CD14-positive monocyte (primary cell): ENCODE measurements at regions not wholly inside any gene's neighbourhood (a gene's known extent, or its start where the extent isn't known, plus 50 kb on each side); places are given as distances from the start of the nearest gene placed in this dataset.
"Not testable (repeated sequence)": the region's sequence is repeated elsewhere in the genome, so short reads cannot be mapped to it uniquely, and the experiment has no call there.

Experiments
- DNase-seq, 3 donors: peaks; one replicate each; pipeline ENCODE4 v3.0.0-alpha.2; 2011 to 2022
- H2AFZ ChIP-seq: 2 replicates; pipeline ENCODE4 v1.6.0; 2012; ENCODE audit warnings: mild to moderate bottlenecking, low read depth, low read length, inconsistent platforms; ENCODE audit not compliant: insufficient read depth, poor library complexity, severe bottlenecking
- H3K27ac ChIP-seq, 2 donors: 1 replicate in 1 of 2; 2 replicates in 1 of 2; pipeline ENCODE4 v1.5.1; 2012 to 2013; ENCODE audit warnings: low read length in 2 of 2, control low read depth in 1 of 2, inconsistent platforms in 1 of 2, low read depth in 1 of 2, mild to moderate bottlenecking in 1 of 2
- H3K27me3 ChIP-seq, 2 donors: one replicate each; pipeline versions ENCODE4 v1.6.0 to v1.6.1; 2011 to 2013; ENCODE audit warnings: low read length in 2 of 2; ENCODE audit not compliant: control insufficient read depth in 2 of 2, insufficient read depth in 2 of 2
- H3K36me3 ChIP-seq, 2 donors: replicated peaks in 1 of 2; 1 replicate in 1 of 2; 2 replicates in 1 of 2; pipeline versions ENCODE4 v1.5.1 to v1.6.1; 2012 to 2013; ENCODE audit warnings: low read length in 2 of 2, control low read depth in 1 of 2, inconsistent platforms in 1 of 2, mild to moderate bottlenecking in 1 of 2; ENCODE audit not compliant: insufficient read depth in 2 of 2, control insufficient read depth in 1 of 2
- H3K4me1 ChIP-seq, 2 donors: 1 replicate in 1 of 2; 2 replicates in 1 of 2; pipeline versions ENCODE4 v1.5.1 to v1.6.1; 2012 to 2013; ENCODE audit warnings: low read length in 2 of 2, control low read depth in 1 of 2, inconsistent platforms in 1 of 2, mild to moderate bottlenecking in 1 of 2, moderate library complexity in 1 of 2; ENCODE audit not compliant: insufficient read depth in 2 of 2, control insufficient read depth in 1 of 2
- H3K4me2 ChIP-seq: replicated peaks from 2 replicates; pipeline ENCODE3; 2012; ENCODE audit warnings: low read length, moderate library complexity, mild to moderate bottlenecking; ENCODE audit not compliant: poor library complexity, severe bottlenecking; ENCODE audit errors: extremely low read depth
- H3K4me3 ChIP-seq, 3 experiments: fragments of 200-600 bp in 1 of 3; sonication (generic) in 1 of 3; replicated peaks in 1 of 3; 1 replicate in 2 of 3; 2 replicates in 1 of 3; pipeline ENCODE4 v1.5.1; 2011 to 2013; ENCODE audit warnings: low read length in 3 of 3, mild to moderate bottlenecking in 3 of 3, control low read depth in 2 of 3, low read depth in 2 of 3, inconsistent platforms in 1 of 3, moderate library complexity in 1 of 3
- H3K79me2 ChIP-seq: 2 replicates; pipeline ENCODE4 v1.6.0; 2012; ENCODE audit warnings: mild to moderate bottlenecking, control low read depth, inconsistent platforms, low read length, moderate library complexity; ENCODE audit not compliant: insufficient read depth
- H3K9ac ChIP-seq: 2 replicates; pipeline ENCODE4 v1.6.0; 2017; ENCODE audit warnings: low read length, mild to moderate bottlenecking; ENCODE audit not compliant: insufficient read depth, poor library complexity, severe bottlenecking
- H3K9me3 ChIP-seq, 2 donors: replicated peaks in 1 of 2; 1 replicate in 1 of 2; 2 replicates in 1 of 2; pipeline versions ENCODE4 v1.5.1 to v1.6.1; 2012 to 2013; ENCODE audit warnings: low read length in 2 of 2, control low read depth in 1 of 2; ENCODE audit not compliant: control insufficient read depth in 1 of 2, insufficient read depth in 1 of 2
- H4K20me1 ChIP-seq: 2 replicates; pipeline ENCODE4 v1.6.0; 2012; ENCODE audit warnings: mild to moderate bottlenecking, low read length, control low read depth, moderate library complexity; ENCODE audit not compliant: insufficient read depth
- H3K27ac Mint-ChIP-seq, 7 donors: one replicate each; pipeline ENCODE4 v1.8.0; 2020; ENCODE audit warnings: mild to moderate bottlenecking in 7 of 7, mixed read lengths in 7 of 7, moderate library complexity in 6 of 7, inconsistent platforms in 2 of 7
- H3K27me3 Mint-ChIP-seq, 3 donors: one replicate each; pipeline ENCODE4 v1.8.0; 2021 to 2022; ENCODE audit warnings: low read depth in 3 of 3, mild to moderate bottlenecking in 3 of 3, mixed read lengths in 3 of 3, moderate library complexity in 3 of 3, inconsistent platforms in 1 of 3
- H3K36me3 Mint-ChIP-seq, 2 donors: one replicate each; pipeline ENCODE4 v1.8.0; 2020; ENCODE audit warnings: mixed read lengths in 2 of 2, inconsistent platforms in 1 of 2, mild to moderate bottlenecking in 1 of 2
- H3K4me1 Mint-ChIP-seq: one replicate; pipeline ENCODE4 v1.8.0; 2020; ENCODE audit warnings: mild to moderate bottlenecking, mixed read lengths
- H3K4me3 Mint-ChIP-seq, 2 donors: one replicate each; pipeline ENCODE4 v1.8.0; 2020; ENCODE audit warnings: mild to moderate bottlenecking in 2 of 2, mixed read lengths in 2 of 2, moderate library complexity in 1 of 2
- H3K9me3 Mint-ChIP-seq, 7 donors: one replicate each; pipeline ENCODE4 v1.8.0; 2020 to 2022; ENCODE audit warnings: mixed read lengths in 7 of 7, mild to moderate bottlenecking in 6 of 7, moderate library complexity in 6 of 7, inconsistent platforms in 2 of 7
- CTCF ChIP-seq: fragments of 200-600 bp; IDR thresholded peaks from one replicate; pipeline ENCODE4 v1.8.0; 2022; ENCODE audit warnings: antibody characterized with exemption, mild to moderate bottlenecking
- WGBS: methylation state at CpG from one replicate; pipeline ENCODE4 v1.1.5; 2013; ENCODE audit warnings: missing lambda C conversion rate; ENCODE audit not compliant: insufficient coverage; 5-methylcytosine and 5-hydroxymethylcytosine counted together
- intact Hi-C, 2 donors: fragments of 100-400 bp; cut with micrococcal nuclease; formaldehyde crosslinking; loops; one replicate each; pipeline versions ENCODE4 v1.15.0 to v1.15.1; 2023

DNA sequence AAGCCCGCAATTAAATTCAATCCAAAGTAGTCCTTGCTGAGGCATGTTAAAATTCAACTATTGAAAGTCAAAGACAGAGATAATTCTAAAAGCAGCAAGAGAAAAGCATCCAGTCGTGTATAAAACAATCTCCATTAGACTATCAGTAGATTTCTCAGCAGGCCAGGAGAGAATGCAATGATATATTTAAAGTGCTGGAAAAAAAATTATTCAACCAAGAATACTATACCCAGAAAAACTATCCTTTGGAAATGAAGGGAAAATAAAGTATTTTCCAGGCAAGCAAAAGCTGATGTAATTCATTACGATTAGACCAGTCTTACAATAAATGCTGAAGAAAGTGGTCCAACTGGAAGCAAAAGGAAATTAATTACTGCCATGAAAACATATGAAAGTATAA is 113.5 kb downstream of the TRIM42 start:
- intact Hi-C loops: no loop called here
- Histone ChIP-seq H3K27ac (no peak overlapping the region), H3K36me3 (no peaks in the 10 kb centered on the region), H2AFZ (no peak overlapping the region), H3K9me3 (no peaks in the 10 kb centered on the region), H3K79me2 (no peaks in the 10 kb centered on the region), H3K27me3 (no peaks in the 10 kb centered on the region), H3K9ac (no peak overlapping the region), H3K4me2 (no peak overlapping the region), H3K4me1 (no peaks in the 10 kb centered on the region), H4K20me1 (no peaks in the 10 kb centered on the region), H3K4me3 (no peak overlapping the region)
- peaks cover 2 to 5% (median 3%) of the 10 kb centered on the region in 3 donors for H3K27me3 Mint-ChIP-seq
- H3K27ac Mint-ChIP-seq: no peak overlapping the region
- H3K36me3 Mint-ChIP-seq: no peaks in the 10 kb centered on the region
- no peaks in the 10 kb centered on the region for H3K4me1 Mint-ChIP-seq
- TF ChIP-seq CTCF: no peak
- H3K4me3 Mint-ChIP-seq: no peak overlapping the region
- H3K9me3 Mint-ChIP-seq: peaks cover 0 to 27% (median 18%) of the 10 kb centered on the region in 7 donors
- WGBS: no CpG with 5 or more reads among the region's 3 CpGs
- DNase-seq: no peak

DNA sequence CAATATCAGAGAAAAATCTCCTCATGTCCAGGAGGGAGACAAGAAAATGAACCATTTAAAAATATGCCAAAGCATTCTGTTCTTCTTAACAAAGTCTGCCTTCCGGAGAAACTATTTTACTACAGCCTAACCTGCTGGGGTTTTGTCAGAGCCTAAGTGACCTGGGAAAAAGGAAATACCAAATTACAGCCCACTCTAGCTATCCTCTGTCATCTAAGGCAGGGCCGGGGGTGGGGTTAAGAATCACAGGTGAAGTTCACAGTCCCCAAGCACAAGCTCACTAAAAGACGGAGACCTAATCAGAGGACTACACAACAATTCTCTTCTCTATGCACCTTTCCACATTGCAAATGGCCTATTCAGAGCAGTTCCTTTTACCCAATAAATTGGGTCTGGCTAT is 116.6 kb downstream of the TRIM42 start:
- no peaks in the 10 kb centered on the region for H3K4me1 ChIP-seq
- H3K36me3 ChIP-seq: no peaks in the 10 kb centered on the region
- Mint-ChIP-seq H3K4me1 (no peaks in the 10 kb centered on the region), H3K36me3 (no peaks in the 10 kb centered on the region), H3K27ac (no peak overlapping the region), H3K4me3 (no peak overlapping the region), H3K27me3 (peaks cover 2 to 5% (median 3%) of the 10 kb centered on the region in 3 donors), H3K9me3 (peaks cover 0 to 35% (median 21%) of the 10 kb centered on the region in 7 donors)
- no peak overlapping the region for H2AFZ ChIP-seq
- H3K79me2 ChIP-seq: no peaks in the 10 kb centered on the region
- WGBS: 82% methylated on average over 3 of the region's 3 CpGs
- H3K9me3 ChIP-seq: no peaks in the 10 kb centered on the region
- no peak overlapping the region for H3K9ac ChIP-seq
- H3K4me2 ChIP-seq: no peak overlapping the region
- no peak for TF ChIP-seq CTCF
- H3K27me3 ChIP-seq: no peaks in the 10 kb centered on the region
- intact Hi-C loops: no loop called here
- no peaks in the 10 kb centered on the region for H4K20me1 ChIP-seq
- no peak overlapping the region for H3K27ac ChIP-seq
- no peak overlapping the region for H3K4me3 ChIP-seq
- DNase-seq: no peak

- not testable (repeated sequence) for H3K36me3 Mint-ChIP-seq
These were observed 125.0 kb downstream of the TRIM42 start for GRCh38 chr3:140802898-140803297.

More at GRCh38 chr3:140802898-140803297, 125.0 kb downstream of the TRIM42 start:
- intact Hi-C loops, H3K4me1 Mint-ChIP-seq, H3K4me1 ChIP-seq, H3K27me3 ChIP-seq, H3K4me3 ChIP-seq, H3K4me3 Mint-ChIP-seq, H3K9ac ChIP-seq, H4K20me1 ChIP-seq, H3K27ac ChIP-seq, H3K79me2 ChIP-seq, H3K27me3 Mint-ChIP-seq, H2AFZ ChIP-seq, DNase-seq, H3K27ac Mint-ChIP-seq, H3K36me3 ChIP-seq, H3K4me2 ChIP-seq: not testable (repeated sequence)
- H3K9me3 Mint-ChIP-seq: peaks cover 13 to 37% (median 25%) of the 10 kb centered on the region in 7 donors
- WGBS: 57% methylated on average over 1 of the region's 1 CpG
- H3K9me3 ChIP-seq: peaks cover 6 to 12% of the 10 kb centered on the region in 2 donors
